Osteocyte (in vitro differentiated cells): ENCODE measurements at regions not wholly inside any gene's neighbourhood (a gene's known extent, or its start where the extent isn't known, plus 50 kb on each side); places are given as distances from the start of the nearest gene placed in this dataset.

Experiments
- DNase-seq: peaks from one replicate; pipeline ENCODE4 v3.0.0; 2021; ENCODE audit warnings: mixed read lengths; ENCODE audit not compliant: unreplicated experiment; ENCODE audit errors: extremely low spot score
- H3K27ac Mint-ChIP-seq: one replicate; pipeline ENCODE4 v1.8.0; 2021; ENCODE audit warnings: mild to moderate bottlenecking, mixed read lengths; ENCODE audit not compliant: unreplicated experiment
- H3K27me3 Mint-ChIP-seq: one replicate; pipeline ENCODE4 v1.8.0; 2021; ENCODE audit warnings: mixed read lengths; ENCODE audit not compliant: unreplicated experiment
- H3K36me3 Mint-ChIP-seq: one replicate; pipeline ENCODE4 v1.8.0; 2021; ENCODE audit warnings: mixed read lengths; ENCODE audit not compliant: unreplicated experiment
- H3K4me1 Mint-ChIP-seq: one replicate; pipeline ENCODE4 v1.8.0; 2021; ENCODE audit warnings: mixed read lengths; ENCODE audit not compliant: unreplicated experiment
- H3K4me3 Mint-ChIP-seq: one replicate; pipeline ENCODE4 v1.8.0; 2021; ENCODE audit warnings: mild to moderate bottlenecking, moderate library complexity, mixed read lengths; ENCODE audit not compliant: unreplicated experiment
- H3K9me3 Mint-ChIP-seq: one replicate; pipeline ENCODE4 v1.8.0; 2021; ENCODE audit warnings: mixed read lengths; ENCODE audit not compliant: unreplicated experiment
- TF ChIP-seq, protein P1 (sequence below): fragments of 200-600 bp; sonication (generic); IDR thresholded peaks from 2 replicates; pipeline ENCODE4 v1.5.0; 2021; ENCODE audit warnings: antibody characterized with exemption, mild to moderate bottlenecking, moderate library complexity

DNA sequence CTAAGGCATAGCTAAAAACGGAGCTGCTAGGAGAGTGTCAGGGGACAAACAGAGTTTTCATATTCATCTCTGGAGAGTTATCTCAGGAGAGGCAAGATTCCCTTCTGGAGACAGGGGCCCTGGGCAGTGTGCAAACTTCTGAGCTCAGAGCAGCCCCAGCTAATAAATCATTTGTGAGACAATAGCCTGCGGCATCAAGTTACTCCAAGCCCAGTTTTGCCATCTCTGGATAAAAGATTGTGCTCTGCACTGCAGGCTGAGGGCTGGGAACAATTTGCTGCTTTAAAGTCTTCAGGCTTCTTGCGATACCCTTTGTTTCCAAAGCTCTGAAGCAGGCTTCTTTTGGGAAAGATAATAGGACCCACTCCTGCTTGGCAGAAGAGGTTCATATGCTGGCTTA lies 164.3 kb upstream of the BRINP1 start:
- Mint-ChIP-seq H3K27ac (no peak overlapping the region), H3K27me3 (no peaks in the 10 kb centered on the region), H3K4me1 (no peaks in the 10 kb centered on the region), H3K36me3 (no peaks in the 10 kb centered on the region), H3K4me3 (no peak overlapping the region), H3K9me3 (no peaks in the 10 kb centered on the region)
- TF ChIP-seq, protein P1, sequence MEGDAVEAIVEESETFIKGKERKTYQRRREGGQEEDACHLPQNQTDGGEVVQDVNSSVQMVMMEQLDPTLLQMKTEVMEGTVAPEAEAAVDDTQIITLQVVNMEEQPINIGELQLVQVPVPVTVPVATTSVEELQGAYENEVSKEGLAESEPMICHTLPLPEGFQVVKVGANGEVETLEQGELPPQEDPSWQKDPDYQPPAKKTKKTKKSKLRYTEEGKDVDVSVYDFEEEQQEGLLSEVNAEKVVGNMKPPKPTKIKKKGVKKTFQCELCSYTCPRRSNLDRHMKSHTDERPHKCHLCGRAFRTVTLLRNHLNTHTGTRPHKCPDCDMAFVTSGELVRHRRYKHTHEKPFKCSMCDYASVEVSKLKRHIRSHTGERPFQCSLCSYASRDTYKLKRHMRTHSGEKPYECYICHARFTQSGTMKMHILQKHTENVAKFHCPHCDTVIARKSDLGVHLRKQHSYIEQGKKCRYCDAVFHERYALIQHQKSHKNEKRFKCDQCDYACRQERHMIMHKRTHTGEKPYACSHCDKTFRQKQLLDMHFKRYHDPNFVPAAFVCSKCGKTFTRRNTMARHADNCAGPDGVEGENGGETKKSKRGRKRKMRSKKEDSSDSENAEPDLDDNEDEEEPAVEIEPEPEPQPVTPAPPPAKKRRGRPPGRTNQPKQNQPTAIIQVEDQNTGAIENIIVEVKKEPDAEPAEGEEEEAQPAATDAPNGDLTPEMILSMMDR, result no peak
- no peak for DNase-seq

DNA sequence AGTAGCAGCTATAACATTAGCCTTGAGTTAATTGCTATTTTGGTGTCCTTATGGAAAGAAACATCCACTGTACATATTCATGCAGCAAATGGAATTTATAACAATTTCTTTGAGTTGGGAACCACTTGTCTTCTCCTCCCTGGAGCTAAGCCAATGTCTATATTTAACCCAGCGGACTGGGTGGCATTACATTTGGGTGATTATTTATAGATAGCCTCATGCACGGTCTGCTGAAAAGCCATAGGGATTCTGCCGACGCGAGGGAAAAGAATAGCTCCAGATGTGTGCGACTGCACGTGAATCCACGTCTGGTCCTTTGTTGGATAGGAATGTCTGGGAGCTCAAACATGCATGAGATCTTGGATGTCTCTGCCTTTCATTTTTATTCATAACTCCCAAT lies 157.5 kb upstream of the BRINP1 start:
- Mint-ChIP-seq H3K4me3 (no peak overlapping the region), H3K27ac (no peak overlapping the region)

GRCh38 chr9:119523508-119523907 lies 154.3 kb upstream of the BRINP1 start:
- H3K36me3 Mint-ChIP-seq, result no peaks in the 10 kb centered on the region
- no peaks in the 10 kb centered on the region for H3K4me1 Mint-ChIP-seq
- TF ChIP-seq, protein P1, result no peak
- H3K27me3 Mint-ChIP-seq, result no peaks in the 10 kb centered on the region
- no peak overlapping the region for H3K4me3 Mint-ChIP-seq
- H3K9me3 Mint-ChIP-seq, result no peaks in the 10 kb centered on the region
- no peak overlapping the region for H3K27ac Mint-ChIP-seq
- no peak for DNase-seq

More for the DNA sequence above, 157.5 kb upstream of the BRINP1 start:
- Mint-ChIP-seq H3K27me3 (no peaks in the 10 kb centered on the region), H3K36me3 (no peaks in the 10 kb centered on the region), H3K4me1 (no peaks in the 10 kb centered on the region), H3K9me3 (no peaks in the 10 kb centered on the region)
- TF ChIP-seq, protein P1, result no peak
- DNase-seq, result no peak

GRCh38 chr9:119522381-119522780 lies 153.1 kb upstream of the BRINP1 start:
- DNase-seq, result no peak
- no peaks in the 10 kb centered on the region for H3K36me3 Mint-ChIP-seq
- TF ChIP-seq, protein P1, result no peak
- no peaks in the 10 kb centered on the region for H3K27me3 Mint-ChIP-seq
- no peaks in the 10 kb centered on the region for H3K4me1 Mint-ChIP-seq
- no peaks in the 10 kb centered on the region for H3K9me3 Mint-ChIP-seq
- H3K27ac Mint-ChIP-seq, result no peak overlapping the region
- H3K4me3 Mint-ChIP-seq, result no peak overlapping the region

DNA sequence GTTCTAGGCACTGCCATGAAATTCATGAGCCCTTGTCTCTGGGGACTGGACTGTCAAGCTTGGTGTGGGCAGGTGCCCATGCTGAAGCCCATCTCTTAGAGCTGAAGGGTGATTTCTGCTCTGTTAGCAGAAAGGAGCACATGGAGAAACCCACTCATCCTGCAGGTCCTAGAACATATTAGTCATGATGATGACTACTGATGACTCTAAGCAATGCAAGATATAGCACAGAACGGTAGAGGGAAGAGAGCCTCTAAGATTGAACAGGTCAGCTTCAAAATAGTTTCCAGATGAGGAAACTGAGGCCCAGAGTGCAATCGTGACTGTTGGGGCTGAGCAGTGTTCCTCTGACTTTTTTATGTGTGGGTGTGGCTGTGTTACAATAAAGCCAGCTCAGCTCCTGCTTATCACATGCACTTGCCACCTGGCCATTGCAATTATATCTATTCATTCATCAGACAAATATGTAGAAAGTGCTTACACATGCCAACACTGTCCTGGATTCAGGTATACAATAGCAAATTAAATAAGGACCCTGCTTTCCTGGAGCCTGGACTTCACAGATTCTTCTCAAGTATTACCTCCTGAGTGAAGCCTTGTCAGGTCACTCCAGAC lies 140.2 kb upstream of the BRINP1 start:
- no peak for DNase-seq
- Mint-ChIP-seq H3K4me3 (no peak overlapping the region), H3K4me1 (no peaks in the 10 kb centered on the region), H3K36me3 (no peaks in the 10 kb centered on the region), H3K27me3 (no peaks in the 10 kb centered on the region), H3K27ac (no peak overlapping the region), H3K9me3 (peaks cover 30% of the 10 kb centered on the region)
- TF ChIP-seq, protein P1, result no peak
